Mucosa of stomach (tissue), 1 donor: ENCODE measurements at regions not wholly inside any gene's neighbourhood (a gene's known extent, or its start where the extent isn't known, plus 50 kb on each side); places are given as distances from the start of the nearest gene placed in this dataset.

Source experiments
- H3K27me3 ChIP-seq: one replicate; pipeline ENCODE4 v1.7.0; 2013; ENCODE audit warnings: mild to moderate bottlenecking, low read length; ENCODE audit not compliant: control insufficient read depth, insufficient read depth
- H3K36me3 ChIP-seq: one replicate; pipeline ENCODE4 v1.7.0; 2013; ENCODE audit warnings: low read length; ENCODE audit not compliant: control insufficient read depth, insufficient read depth
- H3K4me1 ChIP-seq: one replicate; pipeline ENCODE4 v1.7.0; 2013; ENCODE audit warnings: mild to moderate bottlenecking, low read length; ENCODE audit not compliant: control insufficient read depth, insufficient read depth
- H3K4me3 ChIP-seq: one replicate; pipeline ENCODE4 v1.7.0; 2013; ENCODE audit warnings: low read length
- H3K9ac ChIP-seq: one replicate; pipeline ENCODE4 v1.7.0; 2013; ENCODE audit warnings: mild to moderate bottlenecking, low read length, moderate library complexity
- H3K9me3 ChIP-seq: one replicate; pipeline ENCODE4 v1.7.0; 2013; ENCODE audit warnings: mild to moderate bottlenecking, low read length, moderate library complexity; ENCODE audit not compliant: control insufficient read depth
- donor health status: Pancreatic carcinoma.

GRCh38 chr6:156058356-156058755, 602.7 kb upstream of the NOX3 start:
- H3K36me3 ChIP-seq: no peaks in the 10 kb centered on the region
- no peaks in the 10 kb centered on the region for H3K9me3 ChIP-seq

GRCh38 chr6:156057869-156058268, 602.2 kb upstream of the NOX3 start:
- no peak overlapping the region for H3K9ac ChIP-seq

More at GRCh38 chr6:156058356-156058755, 602.7 kb upstream of the NOX3 start:
- H3K9ac ChIP-seq: no peak overlapping the region
- H3K27me3 ChIP-seq: no peaks in the 10 kb centered on the region
- no peak overlapping the region for H3K4me3 ChIP-seq
- H3K4me1 ChIP-seq: no peaks in the 10 kb centered on the region

GRCh38 chr6:156056085-156056484, 600.4 kb upstream of the NOX3 start:
- no peaks in the 10 kb centered on the region for H3K36me3 ChIP-seq

More at GRCh38 chr6:156057869-156058268, 602.2 kb upstream of the NOX3 start:
- no peak overlapping the region for H3K4me3 ChIP-seq
- H3K9me3 ChIP-seq: no peaks in the 10 kb centered on the region
- H3K36me3 ChIP-seq: no peaks in the 10 kb centered on the region
- no peaks in the 10 kb centered on the region for H3K27me3 ChIP-seq
- H3K4me1 ChIP-seq: no peaks in the 10 kb centered on the region

GRCh38 chr6:156053626-156054025, 598.0 kb upstream of the NOX3 start:
- H3K4me3 ChIP-seq: no peak overlapping the region
- H3K9ac ChIP-seq: no peak overlapping the region
- H3K4me1 ChIP-seq: no peaks in the 10 kb centered on the region
- no peaks in the 10 kb centered on the region for H3K9me3 ChIP-seq
- no peaks in the 10 kb centered on the region for H3K36me3 ChIP-seq
- no peaks in the 10 kb centered on the region for H3K27me3 ChIP-seq

More at GRCh38 chr6:156056085-156056484, 600.4 kb upstream of the NOX3 start:
- H3K4me3 ChIP-seq: no peak overlapping the region
- H3K27me3 ChIP-seq: no peaks in the 10 kb centered on the region
- no peaks in the 10 kb centered on the region for H3K9me3 ChIP-seq
- H3K4me1 ChIP-seq: no peaks in the 10 kb centered on the region
- H3K9ac ChIP-seq: no peak overlapping the region

DNA sequence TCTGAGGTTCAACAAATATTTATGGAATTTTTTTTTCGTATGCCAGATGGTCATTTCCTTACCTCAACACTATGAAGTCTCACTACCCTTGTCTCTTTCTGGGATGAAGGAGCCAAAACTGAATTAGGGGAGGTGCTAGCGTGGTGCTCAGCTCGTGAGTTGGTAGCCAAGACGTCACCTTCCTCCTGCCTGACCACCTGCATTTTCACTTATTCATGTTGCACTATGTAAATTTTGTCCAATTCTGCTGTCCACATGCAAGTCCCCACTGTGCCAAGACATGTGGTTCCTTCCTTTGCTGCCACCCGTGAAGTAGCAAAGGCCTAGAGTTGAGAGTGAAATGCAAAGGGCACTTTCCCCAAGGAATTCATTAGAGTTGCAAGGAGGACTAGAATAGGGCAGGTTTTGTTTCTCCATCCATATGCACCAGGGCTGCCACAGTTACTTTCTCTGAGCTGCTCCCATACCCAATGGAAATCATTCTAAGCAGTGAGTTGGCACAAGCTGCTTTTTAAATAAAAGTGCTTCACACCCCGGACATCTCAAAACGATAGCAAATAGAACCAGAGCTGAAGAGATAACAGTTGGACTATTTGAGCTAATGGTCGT, 591.3 kb upstream of the NOX3 start:
- Histone ChIP-seq H3K36me3 (no peaks in the 10 kb centered on the region), H3K27me3 (no peaks in the 10 kb centered on the region), H3K9me3 (no peaks in the 10 kb centered on the region), H3K4me3 (no peak overlapping the region), H3K9ac (no peak overlapping the region), H3K4me1 (no peaks in the 10 kb centered on the region)

DNA sequence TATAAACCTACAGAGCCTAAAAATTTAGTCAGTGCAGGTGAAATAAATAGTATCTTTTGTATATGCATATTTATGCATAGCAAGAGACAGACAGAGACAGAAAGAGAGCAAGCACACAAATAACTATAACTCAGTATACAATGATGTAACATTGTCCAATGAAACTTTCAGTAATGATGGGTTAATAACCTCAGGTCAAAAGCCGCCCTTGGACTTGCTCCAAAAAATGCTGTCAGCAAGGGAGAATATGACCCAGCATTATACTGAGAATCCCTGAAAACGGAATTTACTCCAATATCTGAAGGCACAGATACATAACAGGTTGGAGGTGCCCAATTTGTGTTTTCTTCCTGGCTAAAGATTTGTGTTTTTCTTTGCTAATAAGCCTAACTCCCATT, 590.6 kb upstream of the NOX3 start:
- H3K27me3 ChIP-seq: no peaks in the 10 kb centered on the region

GRCh38 chr6:156045401-156046267, 590.0 kb upstream of the NOX3 start:
- no peaks in the 10 kb centered on the region for H3K36me3 ChIP-seq
- no peak overlapping the region for H3K4me3 ChIP-seq
- no peaks in the 10 kb centered on the region for H3K9me3 ChIP-seq
- H3K9ac ChIP-seq: no peak overlapping the region
- no peaks in the 10 kb centered on the region for H3K4me1 ChIP-seq
- H3K27me3 ChIP-seq: no peaks in the 10 kb centered on the region

More for the DNA sequence above, 590.6 kb upstream of the NOX3 start:
- H3K4me3 ChIP-seq: no peak overlapping the region
- H3K9me3 ChIP-seq: no peaks in the 10 kb centered on the region
- H3K36me3 ChIP-seq: no peaks in the 10 kb centered on the region
- no peaks in the 10 kb centered on the region for H3K4me1 ChIP-seq
- no peak overlapping the region for H3K9ac ChIP-seq

GRCh38 chr6:156033598-156033997, 578.0 kb upstream of the NOX3 start:
- H3K36me3 ChIP-seq: no peaks in the 10 kb centered on the region

DNA sequence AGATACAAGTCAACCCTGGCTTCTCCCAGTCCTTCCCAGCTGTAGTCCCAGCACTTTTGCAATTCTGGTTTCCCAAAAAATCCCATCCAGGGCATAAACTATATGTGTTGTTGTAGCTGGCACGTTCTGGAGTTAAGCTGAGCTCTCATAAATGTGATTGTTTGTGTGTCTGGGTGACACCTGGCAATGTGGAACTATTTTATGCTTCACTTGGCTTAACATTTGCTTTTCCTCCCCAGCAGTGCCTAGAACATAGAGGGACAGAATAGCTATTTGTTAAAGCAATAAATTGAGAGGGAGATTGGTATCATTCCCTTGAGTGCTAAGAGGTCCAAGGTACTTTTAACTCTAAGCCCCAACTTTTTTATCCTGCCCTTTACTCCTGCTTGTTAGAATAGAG, 575.9 kb upstream of the NOX3 start:
- no peaks in the 10 kb centered on the region for H3K36me3 ChIP-seq
- no peaks in the 10 kb centered on the region for H3K27me3 ChIP-seq
- no peaks in the 10 kb centered on the region for H3K4me1 ChIP-seq

More at GRCh38 chr6:156033598-156033997, 578.0 kb upstream of the NOX3 start:
- Histone ChIP-seq H3K9ac (no peak overlapping the region), H3K4me1 (no peaks in the 10 kb centered on the region), H3K9me3 (no peaks in the 10 kb centered on the region), H3K27me3 (no peaks in the 10 kb centered on the region), H3K4me3 (no peak overlapping the region)

DNA sequence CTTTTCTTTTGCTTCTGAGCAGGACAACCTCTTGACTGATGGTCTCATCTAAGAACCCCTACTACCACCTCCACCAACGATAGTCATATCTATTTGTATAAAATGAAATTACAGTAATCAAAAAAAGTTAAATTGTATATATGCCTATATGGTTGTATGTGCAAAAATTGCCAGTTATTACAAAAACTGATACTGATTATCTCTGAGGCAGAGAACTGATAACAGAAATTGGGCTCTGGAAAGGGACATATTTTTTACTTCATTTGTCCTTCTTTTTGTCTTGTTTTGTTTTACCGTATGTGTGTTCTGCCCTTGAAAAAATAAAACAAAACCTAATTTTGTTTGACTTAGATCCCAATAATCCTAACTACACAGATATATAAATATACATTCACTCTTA, 574.4 kb upstream of the NOX3 start:
- no peaks in the 10 kb centered on the region for H3K27me3 ChIP-seq
- no peak overlapping the region for H3K9ac ChIP-seq
- H3K9me3 ChIP-seq: no peaks in the 10 kb centered on the region
- H3K4me1 ChIP-seq: no peaks in the 10 kb centered on the region
- H3K36me3 ChIP-seq: no peaks in the 10 kb centered on the region
- no peak overlapping the region for H3K4me3 ChIP-seq

More for the DNA sequence above, 575.9 kb upstream of the NOX3 start:
- no peaks in the 10 kb centered on the region for H3K9me3 ChIP-seq
- H3K4me3 ChIP-seq: no peak overlapping the region
- no peak overlapping the region for H3K9ac ChIP-seq

DNA sequence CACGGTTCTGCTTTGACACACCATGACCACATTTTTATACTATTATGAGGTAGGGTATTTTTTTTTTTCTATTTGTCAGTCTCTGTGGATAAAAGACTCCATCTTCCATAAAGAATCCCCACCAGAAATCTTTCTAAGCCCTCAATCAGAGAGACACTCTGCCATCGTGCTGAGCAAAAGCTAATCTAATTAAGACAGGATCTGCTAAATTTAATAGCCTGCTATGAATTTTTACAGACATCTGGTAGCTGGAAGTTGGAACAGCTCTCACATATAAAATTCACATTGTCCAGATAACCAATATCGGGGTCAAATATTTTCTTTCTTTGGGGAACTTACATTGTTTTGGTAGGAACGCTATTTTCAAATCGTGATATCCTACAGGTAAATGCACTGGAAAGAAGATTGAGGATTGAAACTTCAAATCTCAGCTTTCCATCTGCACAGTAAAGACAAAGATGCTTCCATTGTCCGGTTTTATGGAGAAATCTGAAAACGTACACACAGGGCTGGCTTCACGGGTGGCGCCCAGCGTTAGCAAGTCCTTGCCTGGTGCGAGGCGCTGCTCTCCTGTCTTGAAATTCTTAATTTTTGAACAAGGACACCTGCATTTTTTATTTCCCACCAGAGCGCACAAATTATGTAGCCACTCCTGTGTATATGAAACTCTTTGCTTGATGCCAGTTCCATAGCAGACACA, 573.8 kb upstream of the NOX3 start:
- no peaks in the 10 kb centered on the region for H3K4me1 ChIP-seq
- no peaks in the 10 kb centered on the region for H3K9me3 ChIP-seq
- H3K36me3 ChIP-seq: no peaks in the 10 kb centered on the region
- H3K9ac ChIP-seq: no peak overlapping the region
- H3K27me3 ChIP-seq: no peaks in the 10 kb centered on the region
- H3K4me3 ChIP-seq: no peak overlapping the region
